Naive thymus-derived CD4-positive, alpha-beta T cell (primary cell): ENCODE measurements at regions not wholly inside any gene's neighbourhood (a gene's known extent, or its start where the extent isn't known, plus 50 kb on each side); places are given as distances from the start of the nearest gene placed in this dataset.
A peak's percentile ranks its signal among the peaks of the same experiment; 100 is the strongest.

Experiments used
- ATAC-seq: fragments of 150-1000 bp; cut with Tn5 transposase; 2 replicates; pipeline ENCODE4 v1.10.0; 2021; ENCODE audit warnings: mild to moderate bottlenecking, moderate library complexity
- CTCF ChIA-PET: fragments of 350-600 bp; sonication (Branson Sonifier 250); formaldehyde crosslinking; loops from one replicate; lab custom pipeline; 2021; ENCODE audit warnings: antibody characterized with exemption; lab: Charles Lee
- POLR2A ChIA-PET: fragments of 350-600 bp; sonication (Branson Sonifier 250); formaldehyde crosslinking; loops from one replicate; lab custom pipeline; 2021; ENCODE audit warnings: antibody characterized with exemption, inconsistent platforms; lab: Charles Lee
- DNase-seq, 9 donors: peaks; one replicate each; pipeline versions ENCODE4 v3.0.0 to v3.0.0-alpha.2; 2020 to 2022; ENCODE audit warnings: mixed read lengths in 1 of 9
- H3K27ac ChIP-seq: one replicate; pipeline ENCODE4 v1.7.0; 2013; ENCODE audit warnings: mild to moderate bottlenecking, low read depth, low read length, moderate library complexity
- H3K27me3 ChIP-seq, 2 donors: one replicate each; pipeline ENCODE4 v1.7.0; 2013; ENCODE audit warnings: low read length in 2 of 2, mild to moderate bottlenecking in 2 of 2, moderate library complexity in 2 of 2; ENCODE audit not compliant: control insufficient read depth in 2 of 2, insufficient read depth in 2 of 2
- H3K36me3 ChIP-seq, 3 experiments: 1 replicate in 2 of 3; 2 replicates in 1 of 3; pipeline ENCODE4 v1.7.0; 2013; ENCODE audit warnings: low read length in 3 of 3, mild to moderate bottlenecking in 3 of 3, moderate library complexity in 1 of 3; ENCODE audit not compliant: insufficient read depth in 3 of 3, control insufficient read depth in 2 of 3
- H3K4me1 ChIP-seq, 2 donors: one replicate each; pipeline ENCODE4 v1.7.0; 2013; ENCODE audit warnings: low read length in 2 of 2, mild to moderate bottlenecking in 2 of 2, moderate library complexity in 1 of 2; ENCODE audit not compliant: control insufficient read depth in 2 of 2, insufficient read depth in 2 of 2
- H3K4me3 ChIP-seq: 2 replicates; pipeline ENCODE4 v1.7.0; 2013; ENCODE audit warnings: mild to moderate bottlenecking, low read length
- H3K9me3 ChIP-seq, 3 experiments: 1 replicate in 2 of 3; 2 replicates in 1 of 3; pipeline ENCODE4 v1.7.0; 2013; ENCODE audit warnings: low read length in 3 of 3; ENCODE audit not compliant: control insufficient read depth in 2 of 3
- H3K27ac Mint-ChIP-seq, 9 donors: one replicate each; pipeline ENCODE4 v1.8.0; 2020 to 2022; ENCODE audit warnings: mixed read lengths in 9 of 9, mild to moderate bottlenecking in 8 of 9, moderate library complexity in 5 of 9, inconsistent platforms in 2 of 9
- H3K27me3 Mint-ChIP-seq, 5 donors: one replicate each; pipeline ENCODE4 v1.8.0; 2021 to 2022; ENCODE audit warnings: mixed read lengths in 5 of 5, mild to moderate bottlenecking in 1 of 5
- H3K36me3 Mint-ChIP-seq, 5 donors: one replicate each; pipeline ENCODE4 v1.8.0; 2020 to 2022; ENCODE audit warnings: mixed read lengths in 5 of 5, mild to moderate bottlenecking in 3 of 5, inconsistent platforms in 1 of 5
- H3K4me1 Mint-ChIP-seq, 7 donors: one replicate each; pipeline ENCODE4 v1.8.0; 2020 to 2022; ENCODE audit warnings: mixed read lengths in 7 of 7, mild to moderate bottlenecking in 3 of 7, inconsistent platforms in 1 of 7
- H3K4me3 Mint-ChIP-seq, 10 donors: one replicate each; pipeline ENCODE4 v1.8.0; 2020 to 2022; ENCODE audit warnings: mild to moderate bottlenecking in 10 of 10, mixed read lengths in 10 of 10, moderate library complexity in 6 of 10, inconsistent platforms in 2 of 10
- H3K9me3 Mint-ChIP-seq, 11 donors: one replicate each; pipeline ENCODE4 v1.8.0; 2020 to 2022; ENCODE audit warnings: mixed read lengths in 11 of 11, mild to moderate bottlenecking in 4 of 11, inconsistent platforms in 1 of 11, moderate library complexity in 1 of 11
- intact Hi-C, 2 donors: fragments of 100-400 bp; cut with micrococcal nuclease; formaldehyde crosslinking; loops; one replicate each; pipeline ENCODE4 v1.15.1; 2023

DNA sequence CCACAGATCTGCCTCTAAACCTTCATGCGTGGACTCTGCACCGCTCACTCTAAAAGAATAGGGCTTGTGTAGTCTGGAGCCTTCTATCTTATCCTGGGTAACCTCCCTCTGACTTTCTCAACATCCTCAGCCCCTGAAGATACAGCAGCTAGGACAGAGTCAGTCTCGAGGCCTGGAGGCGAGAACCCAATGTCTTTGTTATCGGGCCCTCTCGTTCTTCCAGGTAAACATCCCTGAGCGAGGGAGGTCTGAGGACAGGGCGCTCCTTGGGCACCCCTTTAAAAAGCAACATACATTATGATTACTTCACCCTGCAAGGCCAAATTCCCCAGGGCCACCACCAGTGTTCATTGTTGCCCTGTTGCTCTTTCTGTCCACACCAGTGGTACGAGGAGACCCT lies 75.4 kb upstream of the PRNP start:
- no peak overlapping the region for H3K4me3 ChIP-seq
- no peak overlapping the region for H3K27ac ChIP-seq
- Mint-ChIP-seq H3K4me1 (peaks cover 0 to 11% (median 0%) of the 10 kb centered on the region in 7 donors), H3K9me3 (peaks cover 0 to 2% (median 0%) of the 10 kb centered on the region in 11 donors), H3K36me3 (no peaks in the 10 kb centered on the region), H3K27me3 (peaks cover 5 to 17% (median 9%) of the 10 kb centered on the region in 5 donors), H3K27ac (no peak overlapping the region), H3K4me3 (no peak overlapping the region)
- DNase-seq (no peak), ATAC-seq (no peak)
- no peaks in the 10 kb centered on the region for H3K36me3 ChIP-seq
- intact Hi-C loops: no loop called here
- no peaks in the 10 kb centered on the region for H3K9me3 ChIP-seq
- ChIA-PET POLR2A (no interaction called here), CTCF (interaction anchor here (0.5 to 6.0 kb wide), 2 partner anchors 113 to 424 kb away, joined by 3 to 35 read pairs; partner anchors contain the start of gene PRND)
- H3K4me1 ChIP-seq: peaks cover 0 to 3% of the 10 kb centered on the region in 2 donors
- H3K27me3 ChIP-seq: no peaks in the 10 kb centered on the region

DNA sequence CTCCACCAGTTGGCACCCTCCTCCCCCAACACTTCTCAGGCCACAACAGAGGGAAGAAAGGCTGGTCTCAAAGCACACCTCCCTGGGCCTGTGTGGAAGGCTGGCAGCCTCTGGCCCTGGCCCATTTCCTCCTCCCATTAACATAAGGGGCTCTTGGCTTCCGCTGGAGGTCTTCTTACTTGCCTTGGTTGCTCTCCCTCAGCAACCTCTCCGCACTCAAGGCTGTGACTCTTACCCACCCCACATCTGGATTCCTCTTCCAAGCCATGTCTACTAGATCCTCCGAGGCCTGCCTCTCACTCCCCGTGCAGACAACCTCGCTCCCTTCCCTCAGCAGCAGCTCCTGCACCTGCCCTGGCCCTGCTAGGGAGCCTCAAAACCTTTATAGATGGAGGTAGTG lies 76.7 kb upstream of the PRNP start:
- ChIA-PET POLR2A (no interaction called here), CTCF (interaction anchor here (1.0 to 6.0 kb wide), 3 partner anchors 106 to 115 kb away, joined by 3 to 35 read pairs (median 4); partner anchors contain the start of gene PRND)
- H3K36me3 Mint-ChIP-seq: no peaks in the 10 kb centered on the region
- H3K4me1 Mint-ChIP-seq: peaks cover 0 to 11% (median 0%) of the 10 kb centered on the region in 7 donors
- no peaks in the 10 kb centered on the region for H3K27me3 ChIP-seq
- H3K4me3 ChIP-seq: no peak overlapping the region
- H3K9me3 ChIP-seq: no peaks in the 10 kb centered on the region
- peaks cover 0 to 3% of the 10 kb centered on the region in 2 donors for H3K4me1 ChIP-seq
- ATAC-seq: no peak
- DNase-seq: no peak
- intact Hi-C loops: loop anchor here in 1 of 2 donors (5.0 to 10.0 kb wide), 2 partner anchors 335 to 493 kb away; no protein-coding TSS in a partner anchor
- peaks cover 12 to 27% (median 15%) of the 10 kb centered on the region in 5 donors for H3K27me3 Mint-ChIP-seq
- H3K9me3 Mint-ChIP-seq: no peaks in the 10 kb centered on the region
- H3K36me3 ChIP-seq: no peaks in the 10 kb centered on the region
- no peak overlapping the region for H3K4me3 Mint-ChIP-seq
- H3K27ac Mint-ChIP-seq: no peak overlapping the region
- H3K27ac ChIP-seq: no peak overlapping the region

GRCh38 chr20:4608861-4609260 lies 77.4 kb upstream of the PRNP start:
- no peaks in the 10 kb centered on the region for H3K36me3 ChIP-seq
- Mint-ChIP-seq H3K4me3 (no peak overlapping the region), H3K36me3 (no peaks in the 10 kb centered on the region), H3K27ac (no peak overlapping the region), H3K4me1 (peaks cover 0 to 8% (median 0%) of the 10 kb centered on the region in 7 donors), H3K27me3 (peaks cover 14 to 27% (median 17%) of the 10 kb centered on the region in 5 donors), H3K9me3 (no peaks in the 10 kb centered on the region)
- no peaks in the 10 kb centered on the region for H3K9me3 ChIP-seq
- no peak overlapping the region for H3K27ac ChIP-seq
- intact Hi-C loops: loop anchor here in 1 of 2 donors (5.0 to 10.0 kb wide), 2 partner anchors 336 to 493 kb away; no protein-coding TSS in a partner anchor
- no peak overlapping the region for H3K4me3 ChIP-seq
- DNase-seq (no peak), ATAC-seq (no peak)
- no peaks in the 10 kb centered on the region for H3K27me3 ChIP-seq
- no peaks in the 10 kb centered on the region for H3K4me1 ChIP-seq
- ChIA-PET CTCF (interaction anchor here (6.0 to 6.5 kb wide), 2 partner anchors 111 to 115 kb away, joined by 35 to 58 read pairs; partner anchors contain the start of gene PRND), POLR2A (no interaction called here)

GRCh38 chr20:4607287-4607713 lies 79.0 kb upstream of the PRNP start:
- intact Hi-C loops: loop anchor here (1.0 to 10.0 kb wide), 5 partner anchors 113 to 495 kb away; no protein-coding TSS in a partner anchor
- no peak overlapping the region for H3K27ac ChIP-seq
- Mint-ChIP-seq H3K36me3 (no peaks in the 10 kb centered on the region), H3K4me3 (no peak overlapping the region), H3K9me3 (no peaks in the 10 kb centered on the region), H3K27me3 (peaks cover 17 to 31% (median 20%) of the 10 kb centered on the region in 5 donors), H3K4me1 (peaks cover 0 to 8% (median 0%) of the 10 kb centered on the region in 7 donors), H3K27ac (no peak overlapping the region)
- no peak overlapping the region for H3K4me3 ChIP-seq
- no peaks in the 10 kb centered on the region for H3K27me3 ChIP-seq
- POLR2A ChIA-PET: no interaction called here
- H3K4me1 ChIP-seq: no peaks in the 10 kb centered on the region
- CTCF ChIA-PET: interaction anchor here (6.0 to 6.5 kb wide), 2 partner anchors 112 to 117 kb away, joined by 35 to 58 read pairs; partner anchors contain the start of gene PRND
- H3K36me3 ChIP-seq: no peaks in the 10 kb centered on the region
- H3K9me3 ChIP-seq: no peaks in the 10 kb centered on the region
- ATAC-seq (peak; percentile 93), DNase-seq (peak in 8 of 9 donors; percentile 43 to 75 (median 68))

GRCh38 chr20:4606051-4606450 lies 80.2 kb upstream of the PRNP start:
- H3K4me1 ChIP-seq: no peaks in the 10 kb centered on the region
- no peak overlapping the region for H3K4me3 ChIP-seq
- H3K27me3 ChIP-seq: no peaks in the 10 kb centered on the region
- no peak overlapping the region for H3K27ac Mint-ChIP-seq
- intact Hi-C loops: loop anchor here in 1 of 2 donors (5.0 to 10.0 kb wide), 2 partner anchors 339 to 496 kb away; no protein-coding TSS in a partner anchor
- DNase-seq (no peak), ATAC-seq (no peak)
- peaks cover 19 to 34% (median 21%) of the 10 kb centered on the region in 5 donors for H3K27me3 Mint-ChIP-seq
- no peaks in the 10 kb centered on the region for H3K36me3 ChIP-seq
- H3K9me3 ChIP-seq: no peaks in the 10 kb centered on the region
- peaks cover 0 to 8% (median 0%) of the 10 kb centered on the region in 7 donors for H3K4me1 Mint-ChIP-seq
- H3K9me3 Mint-ChIP-seq: no peaks in the 10 kb centered on the region
- ChIA-PET CTCF (interaction anchor here (0.7 to 6.5 kb wide), 6 partner anchors 12 to 131 kb away, joined by 3 to 58 read pairs (median 5); partner anchors contain the start of gene PRND), POLR2A (no interaction called here)
- no peak overlapping the region for H3K4me3 Mint-ChIP-seq
- no peaks in the 10 kb centered on the region for H3K36me3 Mint-ChIP-seq
- H3K27ac ChIP-seq: no peak overlapping the region

- DNase-seq (no peak), ATAC-seq (no peak)
- H3K27me3 ChIP-seq: peaks cover 0 to 4% of the 10 kb centered on the region in 2 donors
- no peaks in the 10 kb centered on the region for H3K36me3 ChIP-seq
- CTCF ChIA-PET: interaction anchor here (0.8 to 6.5 kb wide), 8 partner anchors 9 to 120 kb away, joined by 3 to 58 read pairs (median 4); partner anchors contain the start of gene PRND
- H3K27me3 Mint-ChIP-seq: peaks cover 20 to 41% (median 24%) of the 10 kb centered on the region in 5 donors
- no peaks in the 10 kb centered on the region for H3K9me3 ChIP-seq
- POLR2A ChIA-PET: no interaction called here
- intact Hi-C loops: loop anchor here in 1 of 2 donors (5.0 to 10.0 kb wide), 2 partner anchors 340 to 497 kb away; no protein-coding TSS in a partner anchor
- H3K27ac Mint-ChIP-seq: no peak overlapping the region
- no peaks in the 10 kb centered on the region for H3K9me3 Mint-ChIP-seq
- H3K4me3 ChIP-seq: no peak overlapping the region
- no peaks in the 10 kb centered on the region for H3K36me3 Mint-ChIP-seq
- no peak overlapping the region for H3K27ac ChIP-seq
- no peaks in the 10 kb centered on the region for H3K4me1 ChIP-seq
- peaks cover 0 to 8% (median 0%) of the 10 kb centered on the region in 7 donors for H3K4me1 Mint-ChIP-seq
- no peak overlapping the region for H3K4me3 Mint-ChIP-seq
Measured at GRCh38 chr20:4605166-4605565, 81.1 kb upstream of the PRNP start.
